MG63 (cell line): ENCODE measurements at regions not wholly inside any gene's neighbourhood (a gene's known extent, or its start where the extent isn't known, plus 50 kb on each side); places are given as distances from the start of the nearest gene placed in this dataset.
A peak's percentile ranks its signal among the peaks of the same experiment; 100 is the strongest.

Experiments
- DNase-seq: peaks from one replicate; pipeline ENCODE4 v3.0.0-alpha.2; 2020
- H3K27me3 ChIP-seq: fragments of 250-450 bp; sonication (Bioruptor Pico); 2 replicates; pipeline ENCODE4 v1.5.1; 2020; ENCODE audit warnings: mild to moderate bottlenecking, moderate library complexity
- H3K36me3 ChIP-seq: fragments of 250-450 bp; sonication (Bioruptor Pico); 2 replicates; pipeline ENCODE4 v1.5.1; 2020; ENCODE audit warnings: mild to moderate bottlenecking, moderate library complexity
- H3K4me3 ChIP-seq: fragments of 250-450 bp; sonication (Bioruptor Pico); 2 replicates; pipeline ENCODE4 v1.5.1; 2020; ENCODE audit warnings: mild to moderate bottlenecking, moderate library complexity
- H3K9me3 ChIP-seq: fragments of 250-450 bp; sonication (Bioruptor Pico); 2 replicates; pipeline ENCODE4 v1.5.1; 2020; ENCODE audit warnings: mild to moderate bottlenecking, moderate library complexity

DNA sequence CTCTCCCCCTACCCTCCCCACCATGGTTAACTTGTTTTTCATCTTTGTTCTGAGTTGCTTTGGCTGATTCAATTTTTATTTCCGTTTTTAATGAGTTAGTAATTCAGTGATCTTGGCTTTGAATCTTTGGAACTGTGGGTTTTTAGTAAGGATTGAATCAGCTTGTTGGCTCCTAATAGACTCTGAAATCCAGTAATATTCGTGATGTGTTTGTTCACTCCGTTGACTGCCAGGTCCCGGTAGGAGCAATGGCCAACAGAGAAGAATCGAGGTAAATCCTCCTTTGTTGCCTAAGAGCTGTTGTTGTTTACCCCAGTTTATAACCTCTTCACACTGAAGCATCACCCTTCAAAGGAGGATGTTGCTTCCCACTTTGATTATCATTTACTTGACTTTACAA lies 92.7 kb downstream of the PCSK1 start:
- no peaks in the 10 kb centered on the region for H3K9me3 ChIP-seq
- peak; percentile 74 for DNase-seq
- H3K36me3 ChIP-seq, result no peaks in the 10 kb centered on the region
- no peak overlapping the region for H3K4me3 ChIP-seq
- no peaks in the 10 kb centered on the region for H3K27me3 ChIP-seq

DNA sequence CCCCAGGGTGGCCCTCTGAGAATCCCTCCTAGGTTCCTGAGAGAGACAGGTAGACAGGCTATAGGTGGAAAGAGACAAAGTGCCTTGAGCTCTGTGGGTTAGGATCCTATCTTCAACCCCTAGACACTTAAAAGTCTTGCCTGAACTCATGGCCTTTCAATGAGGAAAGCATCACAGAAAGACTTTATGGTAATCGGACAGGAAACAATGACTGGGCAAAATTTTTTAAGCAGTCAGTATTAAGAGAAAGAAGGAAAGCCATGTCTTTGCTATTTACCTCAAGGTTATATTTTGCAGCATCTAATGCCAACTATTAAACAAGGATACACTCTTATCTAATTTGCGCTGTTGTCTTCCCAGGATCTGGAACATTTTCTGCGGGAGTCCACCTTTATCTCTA lies 93.2 kb downstream of the PCSK1 start:
- H3K9me3 ChIP-seq, result no peaks in the 10 kb centered on the region
- no peak for DNase-seq
- H3K27me3 ChIP-seq, result no peaks in the 10 kb centered on the region
- H3K36me3 ChIP-seq, result no peaks in the 10 kb centered on the region
- H3K4me3 ChIP-seq, result no peak overlapping the region

DNA sequence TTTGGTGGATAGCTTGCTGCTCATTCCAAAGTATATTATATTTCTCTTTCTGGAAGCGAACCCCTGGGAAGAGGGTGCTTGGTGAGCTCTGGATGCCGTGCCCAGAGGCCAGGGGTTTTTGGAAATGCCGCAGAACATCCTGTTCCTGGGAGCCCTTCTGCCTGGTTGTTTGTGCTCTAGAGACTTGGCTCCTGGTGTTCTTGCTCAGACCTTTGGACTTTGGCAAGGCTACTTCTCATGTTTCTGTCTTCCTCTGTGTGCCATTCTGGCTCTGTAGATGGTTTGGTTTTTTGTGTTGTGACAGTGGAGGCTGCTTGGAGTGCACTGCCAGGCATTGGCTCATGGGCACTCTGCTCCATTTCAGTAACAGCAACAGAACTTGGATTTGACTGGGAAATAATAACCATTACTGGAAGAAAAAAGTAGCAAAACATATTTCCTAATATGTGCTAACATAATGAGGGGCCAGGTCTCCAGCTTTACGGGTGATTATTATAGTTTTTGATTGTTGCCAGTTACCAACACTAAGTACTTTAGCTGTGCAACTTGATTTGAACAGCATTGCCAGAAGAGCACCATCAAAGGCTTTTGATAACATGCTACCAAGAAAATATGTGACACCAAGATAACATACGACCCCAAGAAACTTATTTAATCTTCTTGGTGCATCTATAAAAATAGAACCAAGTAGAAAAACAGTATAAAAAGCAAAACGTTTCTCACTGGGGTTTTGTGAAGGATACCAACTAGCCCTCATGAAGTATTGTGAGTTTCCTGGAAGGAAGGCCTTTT lies 94.2 kb downstream of the PCSK1 start:
- H3K27me3 ChIP-seq, result no peaks in the 10 kb centered on the region
- H3K4me3 ChIP-seq, result no peak overlapping the region
- no peaks in the 10 kb centered on the region for H3K36me3 ChIP-seq
- no peaks in the 10 kb centered on the region for H3K9me3 ChIP-seq
- peak; percentile 95 for DNase-seq

DNA sequence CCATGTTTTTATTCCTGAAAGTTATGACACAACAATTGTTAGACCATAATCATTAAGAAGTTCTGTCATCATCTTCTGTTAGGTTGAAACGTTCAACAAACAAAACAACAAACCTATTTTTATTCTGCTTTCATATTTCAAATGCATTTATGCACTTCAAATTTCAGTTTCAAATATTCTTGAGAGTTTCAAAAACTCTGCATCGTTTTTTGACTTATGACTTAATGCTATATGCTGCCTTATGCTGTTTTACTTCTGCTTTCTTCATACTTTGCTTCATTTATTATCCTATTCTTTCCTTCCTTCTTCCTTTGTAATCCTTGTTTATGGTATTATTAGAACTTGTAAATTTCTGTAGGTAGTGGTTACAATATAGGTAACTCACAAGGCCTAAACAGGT lies 95.0 kb downstream of the PCSK1 start:
- H3K36me3 ChIP-seq, result no peaks in the 10 kb centered on the region
- DNase-seq, result no peak
- H3K4me3 ChIP-seq, result no peak overlapping the region
- H3K27me3 ChIP-seq, result no peaks in the 10 kb centered on the region
- no peaks in the 10 kb centered on the region for H3K9me3 ChIP-seq

DNA sequence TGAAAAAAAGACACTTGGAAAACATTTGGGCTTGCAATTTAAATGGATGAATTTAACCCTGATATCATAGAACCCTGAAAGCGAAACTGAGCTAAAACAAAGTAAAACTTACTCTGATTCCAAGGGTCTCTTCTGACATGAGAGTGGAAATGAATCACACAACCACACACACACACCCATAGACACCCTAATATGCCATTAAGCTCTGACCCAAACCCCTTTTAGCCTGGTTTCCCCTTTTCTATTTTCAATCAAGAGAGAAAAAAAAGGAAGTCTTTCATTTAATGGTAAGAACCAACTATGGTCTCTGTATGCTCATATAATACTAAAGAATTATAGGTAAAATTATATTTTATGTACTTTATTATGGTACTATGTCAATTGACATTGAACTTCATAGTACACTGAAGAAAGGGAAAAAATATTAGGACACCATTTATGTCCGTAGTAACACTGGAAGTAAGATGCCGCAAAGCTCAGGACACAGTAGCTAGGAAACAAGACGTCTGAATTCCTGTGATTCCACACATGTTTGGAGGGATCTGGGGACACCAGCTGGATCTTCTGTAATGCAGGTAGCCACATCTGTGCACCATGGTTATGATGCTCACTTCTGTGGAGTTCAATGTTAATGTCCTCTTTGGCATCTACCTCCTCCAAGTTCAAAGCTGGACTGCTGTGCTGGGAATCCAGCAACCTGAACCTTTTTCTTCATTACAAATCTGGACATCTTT lies 95.8 kb downstream of the PCSK1 start:
- no peaks in the 10 kb centered on the region for H3K36me3 ChIP-seq

DNA sequence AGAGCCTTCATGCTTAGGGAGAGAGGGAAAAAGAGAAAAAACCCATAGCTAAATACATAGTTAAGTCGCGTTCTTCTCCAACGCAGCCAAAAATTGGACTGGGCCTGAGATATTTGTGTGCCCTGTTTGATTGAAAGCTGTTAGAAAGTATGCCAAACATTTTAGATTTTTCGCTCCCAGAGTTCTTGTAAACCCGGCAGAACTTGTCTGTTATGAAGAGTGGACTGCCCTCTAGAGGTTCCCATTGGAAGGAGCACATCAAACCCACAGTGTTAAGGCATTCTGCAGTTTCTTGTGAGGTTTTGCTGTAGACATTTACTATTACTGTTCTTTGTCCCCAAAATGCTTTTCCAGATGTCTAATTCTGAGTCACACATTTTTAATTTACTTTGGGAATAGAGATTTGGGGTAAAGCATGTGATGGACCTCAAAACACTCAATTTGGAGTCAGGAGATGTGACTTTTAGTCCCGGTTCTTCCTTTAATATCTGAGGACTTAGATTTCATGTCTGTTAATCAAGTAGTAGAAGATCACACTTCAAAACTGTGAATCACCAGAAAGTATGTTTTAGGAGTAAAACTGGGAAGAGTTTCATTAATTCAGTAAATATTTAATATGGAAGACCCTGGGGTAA lies 96.6 kb downstream of the PCSK1 start:
- Histone ChIP-seq H3K36me3 (no peaks in the 10 kb centered on the region), H3K9me3 (no peaks in the 10 kb centered on the region), H3K27me3 (no peaks in the 10 kb centered on the region), H3K4me3 (no peak overlapping the region)
- peak; percentile 76 for DNase-seq

More for the DNA sequence above, 95.8 kb downstream of the PCSK1 start:
- Histone ChIP-seq H3K9me3 (no peaks in the 10 kb centered on the region), H3K27me3 (no peaks in the 10 kb centered on the region), H3K4me3 (no peak overlapping the region)
- DNase-seq, result no peak

DNA sequence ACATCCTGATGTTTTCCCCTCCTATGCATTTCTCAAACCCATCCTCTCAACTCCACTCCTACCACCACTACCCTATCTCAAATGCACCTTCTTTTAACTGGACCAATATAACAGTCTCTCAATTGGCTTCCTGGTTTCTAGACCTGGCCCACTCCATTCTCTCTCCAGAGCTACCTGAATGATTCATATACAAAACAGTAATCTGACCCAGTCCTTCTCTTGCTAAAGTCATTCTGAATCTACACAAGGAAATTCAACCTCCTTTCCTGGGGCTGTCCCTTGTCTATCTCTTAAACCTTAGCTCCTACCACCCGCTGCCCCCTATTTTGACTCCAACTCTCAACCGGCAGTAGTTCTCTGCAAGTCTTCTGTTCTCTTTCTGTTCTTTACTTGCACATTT lies 97.2 kb downstream of the PCSK1 start:
- DNase-seq, result no peak
- H3K9me3 ChIP-seq, result no peaks in the 10 kb centered on the region

DNA sequence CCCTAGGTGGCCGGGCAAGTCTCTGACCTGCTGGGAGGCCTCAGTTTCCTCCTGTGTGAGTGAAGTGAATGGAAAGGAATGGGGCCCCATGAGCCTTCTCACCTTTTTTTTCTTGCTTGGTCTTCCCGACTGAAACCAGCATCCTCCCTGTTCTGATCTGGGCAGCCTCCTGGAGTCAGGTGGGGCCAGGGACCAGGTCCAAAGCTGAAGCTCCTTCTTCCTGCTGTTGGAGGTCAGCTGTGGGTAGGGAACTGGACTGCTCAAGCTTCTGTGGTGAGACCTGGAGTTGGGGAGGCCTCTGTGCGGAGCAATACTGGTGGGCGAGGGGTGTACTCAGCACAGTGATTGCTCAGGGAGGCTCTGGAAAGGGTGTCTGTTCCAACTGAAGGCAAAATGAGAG lies 99.7 kb downstream of the PCSK1 start:
- DNase-seq, result no peak
- no peaks in the 10 kb centered on the region for H3K36me3 ChIP-seq
- no peaks in the 10 kb centered on the region for H3K27me3 ChIP-seq
- no peaks in the 10 kb centered on the region for H3K9me3 ChIP-seq
- H3K4me3 ChIP-seq, result no peak overlapping the region

More for the DNA sequence above, 97.2 kb downstream of the PCSK1 start:
- Histone ChIP-seq H3K4me3 (no peak overlapping the region), H3K36me3 (no peaks in the 10 kb centered on the region), H3K27me3 (no peaks in the 10 kb centered on the region)

DNA sequence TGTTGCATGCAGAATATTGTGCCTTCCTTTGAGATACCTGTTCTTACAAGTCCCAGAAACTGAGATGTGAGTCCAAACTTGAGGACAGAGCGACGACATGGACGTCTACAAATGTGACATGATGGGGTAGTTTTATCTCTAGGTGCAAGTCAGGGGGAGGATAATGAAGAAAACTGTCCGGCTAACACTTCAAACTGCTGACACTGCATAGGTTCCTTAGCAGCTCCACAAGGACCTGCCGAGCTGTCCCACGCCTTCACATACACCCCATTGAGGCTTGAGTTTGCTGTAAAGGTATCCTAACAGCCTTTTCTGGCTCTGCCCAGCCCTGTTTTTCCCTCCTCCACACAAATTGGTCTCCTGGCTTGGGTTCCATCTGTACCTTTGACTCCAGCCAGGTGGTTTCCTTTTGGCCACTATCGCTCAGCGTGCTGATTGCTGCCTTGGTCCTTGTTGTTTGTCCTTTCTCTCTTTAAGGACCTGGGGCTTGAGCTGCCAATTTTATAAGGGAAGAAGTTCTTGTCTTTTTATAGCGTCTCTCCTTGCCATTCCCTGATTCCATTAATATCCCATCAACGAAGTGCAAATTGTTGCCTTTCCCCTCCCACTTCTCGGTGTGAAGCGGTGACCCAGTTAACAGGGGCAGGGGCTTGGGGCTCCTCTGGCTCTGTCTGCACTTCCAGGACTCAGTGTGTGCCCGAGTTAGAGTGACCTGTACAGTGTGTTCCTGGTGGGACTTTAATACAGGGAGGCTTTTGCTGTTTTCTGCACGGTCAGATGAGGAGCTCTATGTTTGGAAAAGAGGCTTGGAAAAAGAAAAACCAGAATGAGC lies 100.3 kb downstream of the PCSK1 start:
- Histone ChIP-seq H3K4me3 (no peak overlapping the region), H3K9me3 (no peaks in the 10 kb centered on the region), H3K36me3 (no peaks in the 10 kb centered on the region), H3K27me3 (no peaks in the 10 kb centered on the region)
- no peak for DNase-seq

DNA sequence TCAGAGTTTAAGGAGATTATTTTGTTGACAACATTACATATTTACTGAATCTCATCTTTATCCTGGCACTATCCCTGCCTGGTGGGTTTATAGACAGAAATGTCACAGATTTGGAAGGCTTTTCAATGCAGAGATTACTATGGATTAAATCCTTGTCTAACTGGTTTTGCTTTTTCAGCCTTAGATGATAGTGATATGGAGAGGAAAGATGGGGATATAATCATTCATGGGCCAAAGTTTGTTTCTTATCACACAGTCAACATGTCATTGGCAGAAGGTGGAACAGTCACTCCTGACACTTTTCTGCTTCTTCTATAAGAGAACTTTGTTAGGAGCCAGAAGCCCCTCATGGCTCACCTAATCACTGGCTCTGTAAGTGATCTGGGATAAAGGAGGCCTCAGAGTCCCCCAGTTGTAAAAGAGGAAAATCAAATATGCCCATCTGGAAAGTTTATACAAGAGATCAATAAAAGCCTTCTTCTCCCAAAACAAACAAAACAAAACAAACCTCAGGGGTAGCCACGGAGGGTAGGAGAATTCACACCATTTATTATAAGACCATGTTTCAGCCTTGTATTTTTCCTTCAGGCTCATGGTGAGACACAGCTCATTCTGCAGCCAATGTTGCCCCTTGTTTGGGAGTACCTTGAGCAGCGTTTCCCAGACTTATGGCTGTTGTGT lies 101.2 kb downstream of the PCSK1 start:
- DNase-seq, result no peak
- Histone ChIP-seq H3K36me3 (no peaks in the 10 kb centered on the region), H3K9me3 (no peaks in the 10 kb centered on the region), H3K4me3 (no peak overlapping the region), H3K27me3 (no peaks in the 10 kb centered on the region)

DNA sequence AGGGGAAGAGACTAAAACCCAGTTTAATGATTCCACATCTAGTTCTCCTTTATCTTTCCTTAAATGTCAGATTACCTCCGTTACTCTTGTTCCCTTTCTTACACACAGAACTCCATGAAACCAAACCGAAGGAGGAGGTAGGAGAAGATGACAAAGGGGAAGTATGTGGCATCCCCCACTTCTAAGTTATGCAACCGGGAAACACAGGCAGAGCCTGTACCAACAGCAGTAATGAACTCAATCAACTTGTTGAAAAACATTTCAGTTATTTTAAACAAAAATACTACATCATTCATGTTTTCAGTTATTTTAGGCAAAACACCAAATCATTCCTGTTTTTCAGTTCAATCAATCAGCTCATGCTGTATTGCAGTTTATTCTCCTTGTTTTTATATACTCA lies 101.8 kb downstream of the PCSK1 start:
- peak; percentile 45 for DNase-seq
- Histone ChIP-seq H3K27me3 (no peaks in the 10 kb centered on the region), H3K4me3 (no peak overlapping the region), H3K9me3 (no peaks in the 10 kb centered on the region), H3K36me3 (no peaks in the 10 kb centered on the region)

DNA sequence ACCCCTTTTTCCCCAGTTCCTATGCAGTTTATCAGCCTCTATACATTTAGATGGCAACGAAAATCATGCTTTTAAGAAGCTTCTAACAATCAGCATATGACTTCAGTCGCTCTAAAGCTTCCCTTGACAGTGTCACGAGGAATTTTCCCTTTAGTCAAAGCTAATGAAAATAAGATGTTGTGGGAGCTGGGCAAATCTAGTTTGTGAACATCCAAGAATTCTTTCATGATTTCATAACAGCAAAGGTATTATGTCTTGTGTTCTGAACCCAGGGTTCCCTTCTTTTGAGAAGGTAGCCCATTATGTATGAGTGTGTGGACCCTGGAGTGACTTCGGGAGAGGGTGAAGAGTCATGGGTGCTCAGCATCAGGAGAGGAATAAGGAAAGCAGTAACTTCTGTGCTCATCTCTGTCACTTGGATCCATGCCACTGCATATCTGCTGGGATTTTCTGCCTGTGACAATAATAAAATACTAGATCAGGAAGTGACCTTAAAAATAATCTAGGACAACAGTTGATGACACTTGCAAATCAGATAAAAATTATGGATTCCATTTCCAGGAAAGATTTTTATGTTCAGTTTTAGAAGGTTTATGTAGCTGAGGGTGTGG lies 102.4 kb downstream of the PCSK1 start:
- DNase-seq, result no peak
- no peak overlapping the region for H3K4me3 ChIP-seq
- H3K27me3 ChIP-seq, result no peaks in the 10 kb centered on the region
- H3K36me3 ChIP-seq, result no peaks in the 10 kb centered on the region
- H3K9me3 ChIP-seq, result no peaks in the 10 kb centered on the region

DNA sequence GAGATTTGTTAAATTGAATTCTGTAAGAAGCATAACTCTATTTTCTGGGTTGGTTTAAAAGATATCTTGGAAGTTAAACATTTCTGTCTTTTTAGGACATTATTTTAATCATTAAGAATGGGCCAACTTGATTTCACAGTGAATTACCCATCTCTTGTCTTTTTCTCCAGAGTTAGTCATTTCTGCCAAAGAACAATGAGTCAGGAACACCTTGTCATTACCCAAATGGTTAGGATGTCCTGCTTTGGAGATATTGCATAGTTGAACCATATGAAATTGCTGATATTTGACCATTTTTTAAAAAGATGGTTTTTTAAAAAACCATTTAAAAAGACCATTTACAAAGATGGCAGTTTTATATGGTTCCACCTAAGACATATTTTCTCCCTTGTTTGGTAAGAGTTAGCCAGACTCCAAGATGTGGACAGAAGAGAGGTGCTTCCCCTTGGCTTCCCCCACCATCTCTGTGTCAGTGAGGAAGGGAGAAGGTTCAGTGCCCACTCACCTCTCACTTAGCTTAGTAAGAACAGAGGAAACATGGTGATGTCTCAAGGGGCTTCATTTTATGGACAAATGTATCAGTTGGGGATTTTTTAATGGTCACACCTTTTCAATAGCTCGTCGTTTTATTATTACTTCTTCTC lies 103.0 kb downstream of the PCSK1 start:
- H3K27me3 ChIP-seq, result no peaks in the 10 kb centered on the region
- H3K4me3 ChIP-seq, result no peak overlapping the region
- no peak for DNase-seq
- no peaks in the 10 kb centered on the region for H3K9me3 ChIP-seq
- no peaks in the 10 kb centered on the region for H3K36me3 ChIP-seq

DNA sequence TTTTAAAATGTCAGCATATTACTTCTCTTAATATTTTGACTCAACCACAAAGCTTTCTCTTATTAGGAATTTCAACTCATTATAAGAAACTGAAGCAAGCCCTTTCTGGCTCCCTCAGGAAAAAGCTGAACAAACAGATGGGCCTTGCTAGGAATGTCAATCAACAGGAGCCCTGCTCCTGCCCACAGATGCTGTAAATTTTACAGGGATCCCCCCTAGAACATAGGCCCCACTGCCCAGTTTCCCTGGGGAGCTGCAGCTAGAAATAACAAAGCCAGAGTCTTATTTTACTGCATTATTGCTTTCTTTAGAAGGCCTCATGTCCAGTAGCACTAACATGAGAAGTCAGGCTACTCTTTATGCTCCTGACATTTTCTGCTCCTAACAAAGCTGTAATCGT lies 103.8 kb downstream of the PCSK1 start:
- H3K27me3 ChIP-seq, result no peaks in the 10 kb centered on the region
- no peaks in the 10 kb centered on the region for H3K36me3 ChIP-seq
- DNase-seq, result no peak
- no peaks in the 10 kb centered on the region for H3K9me3 ChIP-seq
- H3K4me3 ChIP-seq, result no peak overlapping the region

DNA sequence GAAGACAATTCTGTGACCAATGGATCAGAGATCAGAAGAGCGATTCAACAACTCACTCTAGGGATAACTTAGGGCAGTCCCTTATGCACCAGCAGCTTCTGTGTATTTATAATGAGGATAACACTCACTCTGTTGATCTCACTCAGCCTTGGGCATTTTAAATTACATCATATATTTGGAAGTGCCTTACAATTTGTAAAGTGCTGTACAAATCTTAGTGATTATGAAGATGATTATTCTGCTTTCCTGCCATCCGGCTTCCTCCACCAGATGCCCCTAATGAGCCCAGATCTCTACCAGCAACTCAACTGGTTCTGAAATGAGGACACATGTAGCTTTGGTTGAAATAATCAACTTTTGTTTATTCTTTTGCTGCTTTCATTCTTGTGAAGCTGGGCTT lies 105.3 kb downstream of the PCSK1 start:
- peak; percentile 76 for DNase-seq
- Histone ChIP-seq H3K36me3 (no peaks in the 10 kb centered on the region), H3K9me3 (no peaks in the 10 kb centered on the region), H3K4me3 (no peak overlapping the region), H3K27me3 (no peaks in the 10 kb centered on the region)

DNA sequence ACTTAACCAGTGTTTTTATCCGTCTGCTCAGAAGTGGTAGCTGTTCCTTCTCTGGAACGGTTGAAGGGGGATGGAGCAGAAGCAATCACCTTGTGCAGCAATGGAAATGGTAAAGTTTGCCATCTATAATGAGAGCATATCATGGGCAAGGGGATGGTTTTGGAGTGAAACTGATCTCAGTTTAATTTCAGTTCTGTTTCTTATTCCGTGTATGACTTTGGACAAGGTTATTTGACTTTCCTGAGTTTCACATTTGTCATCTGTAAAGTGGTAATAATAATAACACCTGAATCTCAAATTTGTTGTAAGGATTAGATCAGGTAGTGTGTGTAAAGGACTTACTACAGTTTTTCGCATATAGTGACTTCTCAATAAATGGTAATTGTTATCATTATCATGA lies 106.1 kb downstream of the PCSK1 start:
- H3K9me3 ChIP-seq, result no peaks in the 10 kb centered on the region
- no peaks in the 10 kb centered on the region for H3K27me3 ChIP-seq
- no peak overlapping the region for H3K4me3 ChIP-seq
- no peaks in the 10 kb centered on the region for H3K36me3 ChIP-seq
- no peak for DNase-seq
